ENCODE measurements at regions not wholly inside any gene's neighbourhood (a gene's known extent, or its start where the extent isn't known, plus 50 kb on each side); places are given as distances from the start of the nearest gene placed in this dataset.

- Histone ChIP-seq H3K27me3 (ENCODE audit: control insufficient read depth in 2 of 2, insufficient read depth in 2 of 2, low read length in 2 of 2) (no peaks in the 10 kb centered on the region), H2AFZ (ENCODE audit: insufficient read depth, low read depth, low read length, poor library complexity, severe bottlenecking) (no peak overlapping the region), H3K4me3 (replicated peaks in 1 of 3; ENCODE audit: low read depth in 2 of 3, low read length in 3 of 3) (no peak overlapping the region), H3K4me1 (ENCODE audit: control insufficient read depth in 1 of 2, insufficient read depth in 2 of 2, low read length in 2 of 2) (no peaks in the 10 kb centered on the region), H3K36me3 (replicated peaks in 1 of 2; ENCODE audit: control insufficient read depth in 1 of 2, insufficient read depth in 2 of 2, low read length in 2 of 2) (no peaks in the 10 kb centered on the region), H3K27ac (ENCODE audit: low read depth in 1 of 2, low read length in 2 of 2) (no peak overlapping the region), H3K4me2 (replicated peaks; ENCODE audit: extremely low read depth, low read length, poor library complexity, severe bottlenecking) (no peak overlapping the region), H3K9me3 (replicated peaks in 1 of 2; ENCODE audit: control insufficient read depth in 1 of 2, insufficient read depth in 1 of 2, low read length in 2 of 2) (no peaks in the 10 kb centered on the region), H3K9ac (ENCODE audit: insufficient read depth, low read length, poor library complexity, severe bottlenecking) (no peak overlapping the region), H4K20me1 (ENCODE audit: insufficient read depth, low read length) (no peaks in the 10 kb centered on the region), H3K79me2 (ENCODE audit: insufficient read depth, low read length) (no peaks in the 10 kb centered on the region)
- peaks cover 0 to 1% (median 1%) of the 10 kb centered on the region in 3 donors for H3K27me3 Mint-ChIP-seq (ENCODE audit: low read depth in 3 of 3)
- no peak for TF ChIP-seq CTCF (IDR thresholded peaks at IDR 0.05)
- peaks cover 0 to 9% (median 4%) of the 10 kb centered on the region in 7 donors for H3K9me3 Mint-ChIP-seq
- H3K4me1 Mint-ChIP-seq: no peaks in the 10 kb centered on the region
- H3K4me3 Mint-ChIP-seq: no peak overlapping the region
- no peaks in the 10 kb centered on the region for H3K36me3 Mint-ChIP-seq
- no peak overlapping the region for H3K27ac Mint-ChIP-seq
- DNase-seq: no peak
- WGBS (ENCODE audit: insufficient coverage): no CpG with 5 or more reads among the region's 2 CpGs
- intact Hi-C loops (cut with micrococcal nuclease): no loop called here
Measured at GRCh38 chr4:108477527-108478108, 142.8 kb upstream of the RPL34 start.

GRCh38 chr4:108473163-108473720 is 147.1 kb upstream of the RPL34 start:
- Histone ChIP-seq H3K27me3 (ENCODE audit: control insufficient read depth in 2 of 2, insufficient read depth in 2 of 2, low read length in 2 of 2) (no peaks in the 10 kb centered on the region), H3K4me3 (replicated peaks in 1 of 3; ENCODE audit: low read depth in 2 of 3, low read length in 3 of 3) (no peak overlapping the region), H3K79me2 (ENCODE audit: insufficient read depth, low read length) (no peaks in the 10 kb centered on the region), H4K20me1 (ENCODE audit: insufficient read depth, low read length) (no peaks in the 10 kb centered on the region), H3K4me2 (replicated peaks; ENCODE audit: extremely low read depth, low read length, poor library complexity, severe bottlenecking) (no peak overlapping the region), H2AFZ (ENCODE audit: insufficient read depth, low read depth, low read length, poor library complexity, severe bottlenecking) (no peak overlapping the region), H3K9me3 (replicated peaks in 1 of 2; ENCODE audit: control insufficient read depth in 1 of 2, insufficient read depth in 1 of 2, low read length in 2 of 2) (no peaks in the 10 kb centered on the region), H3K9ac (ENCODE audit: insufficient read depth, low read length, poor library complexity, severe bottlenecking) (no peak overlapping the region), H3K36me3 (replicated peaks in 1 of 2; ENCODE audit: control insufficient read depth in 1 of 2, insufficient read depth in 2 of 2, low read length in 2 of 2) (no peaks in the 10 kb centered on the region), H3K4me1 (ENCODE audit: control insufficient read depth in 1 of 2, insufficient read depth in 2 of 2, low read length in 2 of 2) (no peaks in the 10 kb centered on the region), H3K27ac (ENCODE audit: low read depth in 1 of 2, low read length in 2 of 2) (no peak overlapping the region)
- Mint-ChIP-seq H3K4me3 (no peak overlapping the region), H3K4me1 (no peaks in the 10 kb centered on the region), H3K27me3 (ENCODE audit: low read depth in 3 of 3) (peaks cover 0 to 4% (median 1%) of the 10 kb centered on the region in 3 donors), H3K27ac (no peak overlapping the region), H3K9me3 (peaks cover 0 to 9% (median 4%) of the 10 kb centered on the region in 7 donors), H3K36me3 (no peaks in the 10 kb centered on the region)
- DNase-seq: no peak
- intact Hi-C loops (cut with micrococcal nuclease): no loop called here
- no peak for TF ChIP-seq CTCF (IDR thresholded peaks at IDR 0.05)
- no CpG with 5 or more reads among the region's 2 CpGs for WGBS (ENCODE audit: insufficient coverage)
